Psoas muscle (tissue), 7 donors: ENCODE measurements at regions not wholly inside any gene's neighbourhood (a gene's known extent, or its start where the extent isn't known, plus 50 kb on each side); places are given as distances from the start of the nearest gene placed in this dataset.

ENCODE experiments used
- ATAC-seq, 4 donors: fragments of 200-7000 bp; cut with Tn5 transposase; one replicate each; pipeline ENCODE4 v1.9.1; 2020; ENCODE audit warnings: moderate library complexity in 3 of 4, mild to moderate bottlenecking in 2 of 4
- DNase-seq, 2 donors: peaks; one replicate each; pipeline ENCODE4 v3.0.0-alpha.2; 2020
- H3K27ac ChIP-seq: fragments of 200-600 bp; one replicate; pipeline ENCODE4 v1.8.0; 2022
- H3K27me3 ChIP-seq, 3 donors: fragments of 200-600 bp in 1 of 3; one replicate each; pipeline versions ENCODE4 v1.6.1 to v1.8.0; 2013 to 2022; ENCODE audit warnings: low read length in 2 of 3, mild to moderate bottlenecking in 2 of 3, moderate library complexity in 1 of 3; ENCODE audit not compliant: insufficient read depth in 3 of 3
- H3K36me3 ChIP-seq, 2 donors: fragments of 200-600 bp in 1 of 2; one replicate each; pipeline versions ENCODE4 v1.6.1 to v1.8.0; 2013 to 2022; ENCODE audit warnings: low read depth in 1 of 2, mild to moderate bottlenecking in 1 of 2, moderate library complexity in 1 of 2; ENCODE audit not compliant: insufficient read depth in 1 of 2
- H3K4me1 ChIP-seq: fragments of 200-600 bp; one replicate; pipeline ENCODE4 v1.8.0; 2022
- H3K4me3 ChIP-seq: fragments of 200-600 bp; one replicate; pipeline ENCODE4 v1.8.0; 2022; ENCODE audit warnings: mild to moderate bottlenecking
- H3K9me3 ChIP-seq: fragments of 200-600 bp; one replicate; pipeline ENCODE4 v1.8.0; 2022
- CTCF ChIP-seq: fragments of 200-600 bp; IDR thresholded peaks from one replicate; pipeline ENCODE4 v1.8.0; 2022; ENCODE audit warnings: antibody characterized with exemption
- WGBS, 3 donors: extraction: QIAGEN DNeasy Blood & Tissue Kit; methylation state at CpG; one replicate each; pipeline versions ENCODE4 v1.1.6 to v1.1.7; 2013; 5-methylcytosine and 5-hydroxymethylcytosine counted together
- intact Hi-C, 2 donors: fragments of 100-400 bp; cut with DNase I; formaldehyde crosslinking; loops; one replicate each; pipeline versions ENCODE4 v1.11.0 to v1.14.2; 2022
- donor health status: healthy with polysubstance abuse.
- donor health status: DM: no; HTN: no; CAD: no; lungs with moderate emphysema.
- donor health status: Bipolar disorder and iron deficiency.
- donor health status: healthy.
- donor health status: DM: yes; HTN: yes; CAD: no.
- donor health status: DM: no; HTN: no; CAD: no.
- donor health status: DM: yes; HTN: yes; CAD: no.

- Histone ChIP-seq H3K27ac (no peak overlapping the region), H3K27me3 (no peaks in the 10 kb centered on the region), H3K4me3 (no peak overlapping the region), H3K36me3 (no peaks in the 10 kb centered on the region), H3K4me1 (no peaks in the 10 kb centered on the region), H3K9me3 (no peaks in the 10 kb centered on the region)
- intact Hi-C loops: no loop called here
- WGBS, 3 donors: 87 to 90% (median 87%) methylated on average over 6 of the region's 6 CpGs
- ATAC-seq: no peak
- no peak for DNase-seq
- no peak for TF ChIP-seq CTCF
Observed at GRCh38 chr4:181677621-181678020, 565.6 kb upstream of the TENM3 start.

GRCh38 chr4:181679754-181680153 lies 563.4 kb upstream of the TENM3 start:
- DNase-seq (no peak), ATAC-seq (no peak)
- H3K36me3 ChIP-seq: no peaks in the 10 kb centered on the region
- no peaks in the 10 kb centered on the region for H3K9me3 ChIP-seq
- H3K4me1 ChIP-seq: no peaks in the 10 kb centered on the region
- H3K27ac ChIP-seq: no peak overlapping the region
- no peak for TF ChIP-seq CTCF
- no peaks in the 10 kb centered on the region for H3K27me3 ChIP-seq
- intact Hi-C loops: no loop called here
- WGBS, 3 donors: 71 to 81% (median 72%) methylated on average over 3 of the region's 3 CpGs
- no peak overlapping the region for H3K4me3 ChIP-seq

- H3K36me3 ChIP-seq: no peaks in the 10 kb centered on the region
Observed at GRCh38 chr4:181682367-181683047, 560.7 kb upstream of the TENM3 start.

GRCh38 chr4:181684310-181684709 lies 558.9 kb upstream of the TENM3 start:
- Histone ChIP-seq H3K27ac (no peak overlapping the region), H3K9me3 (no peaks in the 10 kb centered on the region), H3K4me3 (no peak overlapping the region), H3K27me3 (no peaks in the 10 kb centered on the region), H3K4me1 (no peaks in the 10 kb centered on the region), H3K36me3 (no peaks in the 10 kb centered on the region)
- intact Hi-C loops: no loop called here
- 79 to 87% (median 80%) methylated on average over 2 of the region's 2 CpGs for WGBS, 3 donors
- ATAC-seq (no peak), DNase-seq (no peak)
- no peak for TF ChIP-seq CTCF

More at GRCh38 chr4:181682367-181683047, 560.7 kb upstream of the TENM3 start:
- Histone ChIP-seq H3K27me3 (no peaks in the 10 kb centered on the region), H3K9me3 (no peaks in the 10 kb centered on the region), H3K4me1 (no peaks in the 10 kb centered on the region), H3K27ac (no peak overlapping the region), H3K4me3 (no peak overlapping the region)
- ATAC-seq (no peak), DNase-seq (no peak)
- intact Hi-C loops: no loop called here
- WGBS, 3 donors: 79 to 86% (median 84%) methylated on average over 3 of the region's 3 CpGs
- no peak for TF ChIP-seq CTCF

- no peaks in the 10 kb centered on the region for H3K27me3 ChIP-seq
- H3K4me1 ChIP-seq: no peaks in the 10 kb centered on the region
- intact Hi-C loops: no loop called here
- no peaks in the 10 kb centered on the region for H3K36me3 ChIP-seq
- 82 to 88% (median 84%) methylated on average over 2 of the region's 2 CpGs for WGBS, 3 donors
- H3K27ac ChIP-seq: no peak overlapping the region
- H3K4me3 ChIP-seq: no peak overlapping the region
- TF ChIP-seq CTCF: no peak
- no peak for DNase-seq
- no peak for ATAC-seq
- no peaks in the 10 kb centered on the region for H3K9me3 ChIP-seq
Observed at GRCh38 chr4:181685461-181685860, 557.7 kb upstream of the TENM3 start.
